Mesothelial cell of epicardium (in vitro differentiated cells): ENCODE measurements at regions not wholly inside any gene's neighbourhood (a gene's known extent, or its start where the extent isn't known, plus 50 kb on each side); places are given as distances from the start of the nearest gene placed in this dataset.

Source experiments
- DNase-seq, 2 experiments: peaks; one replicate each; pipeline ENCODE4 v3.0.0; 2021; ENCODE audit warnings: low spot score in 2 of 2; ENCODE audit not compliant: unreplicated experiment in 2 of 2
- H3K27ac Mint-ChIP-seq: 2 replicates; pipeline ENCODE4 v1.8.0; 2021; ENCODE audit warnings: mixed read lengths
- H3K27me3 Mint-ChIP-seq: 2 replicates; pipeline ENCODE4 v1.8.0; 2021; ENCODE audit warnings: low read depth, mixed read lengths
- H3K36me3 Mint-ChIP-seq: 2 replicates; pipeline ENCODE4 v1.8.0; 2021; ENCODE audit warnings: mixed read lengths
- H3K4me1 Mint-ChIP-seq: 2 replicates; pipeline ENCODE4 v1.8.0; 2021; ENCODE audit warnings: mixed read lengths
- H3K4me3 Mint-ChIP-seq: 2 replicates; pipeline ENCODE4 v1.8.0; 2021; ENCODE audit warnings: mild to moderate bottlenecking, moderate library complexity, mixed read lengths
- H3K9me3 Mint-ChIP-seq: 2 replicates; pipeline ENCODE4 v1.8.0; 2021; ENCODE audit warnings: mixed read lengths
- CTCF ChIP-seq: fragments of 200-600 bp; sonication (generic); IDR thresholded peaks from one replicate; pipeline ENCODE4 v1.5.0; 2021; ENCODE audit warnings: antibody characterized with exemption; ENCODE audit not compliant: unreplicated experiment

- H3K9me3 Mint-ChIP-seq = no peaks in the 10 kb centered on the region
- DNase-seq = no peak
- no peaks in the 10 kb centered on the region for H3K36me3 Mint-ChIP-seq
- H3K27ac Mint-ChIP-seq = no peak overlapping the region
- no peak for TF ChIP-seq CTCF
- no peak overlapping the region for H3K4me3 Mint-ChIP-seq
- H3K27me3 Mint-ChIP-seq = peaks cover 4% of the 10 kb centered on the region
- H3K4me1 Mint-ChIP-seq = no peaks in the 10 kb centered on the region
Observed at GRCh38 chr3:74332165-74332564, 282.3 kb downstream of the CNTN3 start.

- no peak for TF ChIP-seq CTCF
- H3K4me3 Mint-ChIP-seq = no peak overlapping the region
Observed at GRCh38 chr3:74331711-74332110, 282.7 kb downstream of the CNTN3 start.

GRCh38 chr3:74329096-74329495, 285.4 kb downstream of the CNTN3 start:
- Mint-ChIP-seq H3K27ac (no peak overlapping the region), H3K4me3 (no peak overlapping the region)
- TF ChIP-seq CTCF = no peak

More at GRCh38 chr3:74331711-74332110, 282.7 kb downstream of the CNTN3 start:
- no peak overlapping the region for H3K27ac Mint-ChIP-seq
- peaks cover 4% of the 10 kb centered on the region for H3K27me3 Mint-ChIP-seq
- no peaks in the 10 kb centered on the region for H3K9me3 Mint-ChIP-seq
- H3K36me3 Mint-ChIP-seq = no peaks in the 10 kb centered on the region
- no peak for DNase-seq
- H3K4me1 Mint-ChIP-seq = no peaks in the 10 kb centered on the region

GRCh38 chr3:74328435-74328834, 286.0 kb downstream of the CNTN3 start:
- no peak for TF ChIP-seq CTCF
- H3K27ac Mint-ChIP-seq = no peak overlapping the region
- H3K27me3 Mint-ChIP-seq = peaks cover 3% of the 10 kb centered on the region
- no peaks in the 10 kb centered on the region for H3K9me3 Mint-ChIP-seq
- H3K36me3 Mint-ChIP-seq = no peaks in the 10 kb centered on the region
- no peak for DNase-seq
- no peaks in the 10 kb centered on the region for H3K4me1 Mint-ChIP-seq
- H3K4me3 Mint-ChIP-seq = no peak overlapping the region

More at GRCh38 chr3:74329096-74329495, 285.4 kb downstream of the CNTN3 start:
- no peaks in the 10 kb centered on the region for H3K36me3 Mint-ChIP-seq
- no peaks in the 10 kb centered on the region for H3K4me1 Mint-ChIP-seq
- no peak for DNase-seq
- peaks cover 3% of the 10 kb centered on the region for H3K27me3 Mint-ChIP-seq
- no peaks in the 10 kb centered on the region for H3K9me3 Mint-ChIP-seq

- Mint-ChIP-seq H3K27me3 (no peaks in the 10 kb centered on the region), H3K4me3 (no peak overlapping the region), H3K4me1 (no peaks in the 10 kb centered on the region), H3K9me3 (peaks cover 39% of the 10 kb centered on the region), H3K36me3 (no peaks in the 10 kb centered on the region), H3K27ac (no peak overlapping the region)
- no peak for DNase-seq
- no peak for TF ChIP-seq CTCF
Observed at GRCh38 chr3:74315291-74315690, 299.2 kb downstream of the CNTN3 start.

GRCh38 chr3:74314696-74315095, 299.8 kb downstream of the CNTN3 start:
- no peak overlapping the region for H3K4me3 Mint-ChIP-seq
- no peaks in the 10 kb centered on the region for H3K4me1 Mint-ChIP-seq
- peaks cover 39% of the 10 kb centered on the region for H3K9me3 Mint-ChIP-seq
- DNase-seq = no peak
- TF ChIP-seq CTCF = no peak
- H3K27me3 Mint-ChIP-seq = no peaks in the 10 kb centered on the region
- H3K27ac Mint-ChIP-seq = no peak overlapping the region
- no peaks in the 10 kb centered on the region for H3K36me3 Mint-ChIP-seq
